Loucy (cell line): ENCODE measurements at regions not wholly inside any gene's neighbourhood (a gene's known extent, or its start where the extent isn't known, plus 50 kb on each side); places are given as distances from the start of the nearest gene placed in this dataset.

Experiments used
- H2AFZ ChIP-seq: fragments of 200-600 bp; sonication (generic); 2 replicates; pipeline ENCODE4 v1.6.0; 2016; ENCODE audit warnings: antibody characterized with exemption, mild to moderate bottlenecking, low read length, moderate library complexity
- H3F3A ChIP-seq: fragments of 200-600 bp; 2 replicates; pipeline ENCODE4 v1.6.0; 2016; ENCODE audit warnings: antibody characterized with exemption, low read depth, mild to moderate bottlenecking
- H3K27me3 ChIP-seq: fragments of 200-600 bp; sonication (generic); 2 replicates; pipeline ENCODE4 v1.6.1; 2014; ENCODE audit warnings: low read length, mild to moderate bottlenecking; ENCODE audit not compliant: insufficient read depth, poor library complexity, severe bottlenecking
- H3K36me3 ChIP-seq: fragments of 200-600 bp; sonication (generic); 2 replicates; pipeline ENCODE4 v1.6.1; 2016; ENCODE audit warnings: low read length; ENCODE audit not compliant: insufficient read depth
- H3K4me1 ChIP-seq: fragments of 200-600 bp; sonication (generic); 2 replicates; pipeline ENCODE4 v1.5.1; 2014; ENCODE audit warnings: low read length, mild to moderate bottlenecking; ENCODE audit not compliant: insufficient read depth, poor library complexity, severe bottlenecking
- H3K4me2 ChIP-seq: fragments of 200-600 bp; sonication (generic); 2 replicates; pipeline ENCODE4 v1.6.0; 2014; ENCODE audit warnings: antibody characterized with exemption, low read length, low read depth, mild to moderate bottlenecking; ENCODE audit not compliant: poor library complexity, severe bottlenecking
- H3K4me3 ChIP-seq: fragments of 200-600 bp; sonication (generic); 2 replicates; pipeline ENCODE4 v1.5.1; 2014; ENCODE audit warnings: low read length, mild to moderate bottlenecking, mixed read lengths; ENCODE audit not compliant: poor library complexity, severe bottlenecking
- H3K79me2 ChIP-seq: fragments of 200-600 bp; sonication (generic); 2 replicates; pipeline ENCODE4 v1.6.1; 2014; ENCODE audit warnings: low read length; ENCODE audit not compliant: insufficient read depth
- H3K9ac ChIP-seq: fragments of 200-600 bp; sonication (generic); 2 replicates; pipeline ENCODE4 v1.6.0; 2014; ENCODE audit warnings: mild to moderate bottlenecking, low read depth, low read length, moderate library complexity; ENCODE audit not compliant: poor library complexity, severe bottlenecking
- H3K9me2 ChIP-seq: fragments of 200-600 bp; sonication (generic); replicated peaks from 2 replicates; pipeline ENCODE4 v1.6.1; 2016; ENCODE audit warnings: low read depth, low read length, mixed read lengths
- H3K9me3 ChIP-seq: fragments of 200-600 bp; sonication (generic); 2 replicates; pipeline ENCODE4 v1.6.1; 2014; ENCODE audit warnings: mild to moderate bottlenecking, antibody characterized with exemption, low read length, low read depth; ENCODE audit not compliant: insufficient read depth
- H4K20me1 ChIP-seq: fragments of 200-600 bp; sonication (generic); 2 replicates; pipeline ENCODE4 v1.6.0; 2014; ENCODE audit warnings: antibody characterized with exemption, low read length, mild to moderate bottlenecking; ENCODE audit not compliant: insufficient read depth, poor library complexity, severe bottlenecking
- CTCF ChIP-seq: fragments of 200-600 bp; sonication (generic); conservative IDR thresholded peaks from 2 replicates; pipeline ENCODE4 v1.5.1; 2014; ENCODE audit warnings: mild to moderate bottlenecking, antibody characterized with exemption, low read length
- EZH2phosphoT487 ChIP-seq: fragments of 200-600 bp; IDR thresholded peaks from 2 replicates; pipeline ENCODE4 v1.6.1; 2018; ENCODE audit warnings: antibody characterized with exemption, mild to moderate bottlenecking, moderate library complexity, borderline replicate concordance

GRCh38 chr14:29035134-29035533 is 268.5 kb downstream of the FOXG1 start:
- no peak overlapping the region for H2AFZ ChIP-seq
- H3K4me2 ChIP-seq = no peak overlapping the region
- no peaks in the 10 kb centered on the region for H3K36me3 ChIP-seq
- no peaks in the 10 kb centered on the region for H3K27me3 ChIP-seq
- TF ChIP-seq EZH2phosphoT487 (no peak), CTCF (no peak)
- H4K20me1 ChIP-seq = no peaks in the 10 kb centered on the region
- H3K79me2 ChIP-seq = no peaks in the 10 kb centered on the region
- no peaks in the 10 kb centered on the region for H3K9me2 ChIP-seq
- H3K9me3 ChIP-seq = no peaks in the 10 kb centered on the region
- no peak overlapping the region for H3K4me3 ChIP-seq
- H3K9ac ChIP-seq = no peak overlapping the region
- H3K4me1 ChIP-seq = no peaks in the 10 kb centered on the region
- H3F3A ChIP-seq = no peaks in the 10 kb centered on the region

GRCh38 chr14:29037411-29037810 is 270.8 kb downstream of the FOXG1 start:
- Histone ChIP-seq H3K9ac (no peak overlapping the region), H3K9me2 (no peaks in the 10 kb centered on the region), H2AFZ (no peak overlapping the region), H3K27me3 (no peaks in the 10 kb centered on the region), H3F3A (no peaks in the 10 kb centered on the region), H4K20me1 (no peaks in the 10 kb centered on the region), H3K9me3 (no peaks in the 10 kb centered on the region), H3K4me2 (no peak overlapping the region), H3K4me3 (no peak overlapping the region), H3K79me2 (no peaks in the 10 kb centered on the region), H3K36me3 (no peaks in the 10 kb centered on the region), H3K4me1 (no peaks in the 10 kb centered on the region)
- TF ChIP-seq EZH2phosphoT487 = no peak
- TF ChIP-seq CTCF = no peak

GRCh38 chr14:29039171-29039570 is 272.6 kb downstream of the FOXG1 start:
- Histone ChIP-seq H4K20me1 (no peaks in the 10 kb centered on the region), H3K9me3 (no peaks in the 10 kb centered on the region), H3K9ac (no peak overlapping the region), H3K9me2 (no peaks in the 10 kb centered on the region), H3K79me2 (no peaks in the 10 kb centered on the region), H3K4me3 (no peak overlapping the region), H3K27me3 (no peaks in the 10 kb centered on the region), H2AFZ (no peak overlapping the region), H3K36me3 (no peaks in the 10 kb centered on the region), H3K4me2 (no peak overlapping the region), H3F3A (no peaks in the 10 kb centered on the region), H3K4me1 (no peaks in the 10 kb centered on the region)
- TF ChIP-seq CTCF (no peak), EZH2phosphoT487 (no peak)
